Stomach (tissue), 8 donors: ENCODE measurements at regions not wholly inside any gene's neighbourhood (a gene's known extent, or its start where the extent isn't known, plus 50 kb on each side); places are given as distances from the start of the nearest gene placed in this dataset.

ENCODE experiments used
- DNase-seq, 2 donors: peaks; one replicate each; pipeline versions ENCODE4 v3.0.0 to v3.0.0-alpha.2; 2013 to 2019
- H3K27ac ChIP-seq, 5 donors: fragments of 200-600 bp in 4 of 5; sonication (generic) in 4 of 5; one replicate each; pipeline ENCODE4 v1.5.1; 2013 to 2019; ENCODE audit warnings: mild to moderate bottlenecking in 1 of 5, moderate library complexity in 1 of 5
- H3K27me3 ChIP-seq, 3 donors: fragments of 200-600 bp; sonication (generic); one replicate each; pipeline ENCODE4 v1.5.1; 2017 to 2019; ENCODE audit warnings: mixed run types in 1 of 3
- H3K36me3 ChIP-seq, 4 donors: fragments of 200-600 bp; sonication (generic); 1 replicate in 3 of 4; 2 replicates in 1 of 4; pipeline ENCODE4 v1.5.1; 2016 to 2019
- H3K4me1 ChIP-seq, 4 donors: fragments of 200-600 bp; sonication (generic); one replicate each; pipeline ENCODE4 v1.5.1; 2016 to 2019
- H3K4me3 ChIP-seq, 4 donors: fragments of 200-600 bp; sonication (generic) in 3 of 4; one replicate each; pipeline ENCODE4 v1.5.1; 2016 to 2019; ENCODE audit warnings: mild to moderate bottlenecking in 1 of 4
- H3K9me3 ChIP-seq, 4 donors: fragments of 200-600 bp; sonication (generic); one replicate each; pipeline ENCODE4 v1.5.1; 2016 to 2019
- CTCF ChIP-seq, 7 experiments: fragments of 450-650 bp in 4 of 7; fragments of 200-600 bp in 3 of 7; sonication (generic) in 3 of 7; IDR thresholded peaks; one replicate each; pipeline ENCODE4 v1.5.1; 2016 to 2019; ENCODE audit warnings: antibody characterized with exemption in 7 of 7, control low read depth in 2 of 7, mild to moderate bottlenecking in 1 of 7
- EP300 ChIP-seq: sonication (generic); formaldehyde crosslinking; IDR thresholded peaks from one replicate; pipeline ENCODE4 v1.6.1; 2017; ENCODE audit warnings: antibody characterized with exemption
- POLR2A ChIP-seq, 4 donors: fragments of 450-650 bp; IDR thresholded peaks; one replicate each; pipeline ENCODE4 v1.6.1; 2016; ENCODE audit warnings: antibody characterized with exemption in 4 of 4, control low read depth in 2 of 4, mild to moderate bottlenecking in 1 of 4, moderate library complexity in 1 of 4
- POLR2AphosphoS5 ChIP-seq, 3 donors: sonication (generic); formaldehyde crosslinking; IDR thresholded peaks; one replicate each; pipeline ENCODE4 v1.6.1; 2016; ENCODE audit warnings: antibody characterized with exemption in 3 of 3
- WGBS, 5 donors: extraction: QIAGEN DNeasy Blood & Tissue Kit in 3 of 5; methylation state at CpG; one replicate each; pipeline versions ENCODE4 v1.1.5 to v1.1.7; 2013 to 2018; 5-methylcytosine and 5-hydroxymethylcytosine counted together
- intact Hi-C: fragments of 100-400 bp; cut with DNase I; formaldehyde crosslinking; loops from one replicate; pipeline ENCODE4 v1.15.1; 2023; ENCODE audit warnings: low total_unique reads
- donor health status: healthy with polysubstance abuse.
- donor health status: Bipolar disorder and iron deficiency.
- donor health status: healthy.

DNA sequence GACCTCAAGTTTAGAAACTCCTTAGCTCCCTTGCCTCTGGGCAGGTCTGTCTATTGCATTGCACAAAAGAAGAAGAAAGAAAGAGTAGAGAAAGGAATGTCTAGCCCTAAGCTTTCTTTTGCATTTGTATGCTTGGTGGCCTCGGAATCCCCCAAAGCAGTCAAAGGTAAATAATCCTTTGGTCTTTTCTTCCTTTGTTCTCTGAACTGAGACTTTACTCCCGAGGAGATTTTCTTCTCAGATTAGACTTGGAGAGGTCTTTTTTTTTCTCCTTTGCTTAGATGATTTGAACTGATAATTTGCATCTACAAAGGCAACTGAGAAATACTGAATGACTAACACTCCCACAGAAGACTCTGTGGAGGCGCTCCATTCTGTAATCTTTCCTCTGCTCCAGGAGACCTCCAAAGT, 93.2 kb downstream of the AKR1D1 start:
- peaks cover 5 to 20% (median 11%) of the 10 kb centered on the region in 4 donors for H3K9me3 ChIP-seq
- H3K4me1 ChIP-seq, result no peaks in the 10 kb centered on the region
- no peak for DNase-seq
- no peaks in the 10 kb centered on the region for H3K36me3 ChIP-seq
- TF ChIP-seq EP300 (no peak), POLR2A (IDR thresholded peaks at IDR 0.05) (no peak), POLR2AphosphoS5 (IDR thresholded peaks at IDR 0.05) (no peak), CTCF (IDR thresholded peaks at IDR 0.05) (no peak)
- no peak overlapping the region for H3K4me3 ChIP-seq
- 53 to 58% (median 53%) methylated on average over 3 of the region's 3 CpGs for WGBS, 5 donors
- no peaks in the 10 kb centered on the region for H3K27me3 ChIP-seq
- intact Hi-C loops, result no loop called here
- no peak overlapping the region for H3K27ac ChIP-seq

DNA sequence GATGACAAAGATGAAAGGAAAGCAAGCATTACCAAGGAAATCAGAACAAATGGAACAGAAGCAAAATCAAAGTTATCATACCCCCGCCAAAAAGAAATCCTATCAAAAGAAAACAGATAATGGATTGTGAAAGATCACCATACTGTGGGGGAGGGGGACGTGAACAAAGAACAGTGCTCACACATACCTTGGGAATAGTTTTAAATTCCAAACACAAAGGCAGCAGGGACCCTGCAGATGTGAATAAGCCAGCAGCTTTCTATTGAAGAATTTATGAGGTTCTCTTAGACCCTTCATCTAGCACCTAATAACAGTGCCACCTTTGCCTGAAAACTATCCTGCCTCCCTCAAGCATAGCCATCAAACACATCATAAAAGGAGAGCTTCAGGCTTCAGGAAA, 94.0 kb downstream of the AKR1D1 start:
- Histone ChIP-seq H3K27me3 (no peaks in the 10 kb centered on the region), H3K36me3 (no peaks in the 10 kb centered on the region), H3K9me3 (peaks cover 0 to 17% (median 6%) of the 10 kb centered on the region in 4 donors), H3K4me1 (no peaks in the 10 kb centered on the region), H3K27ac (no peak overlapping the region), H3K4me3 (no peak overlapping the region)
- intact Hi-C loops, result no loop called here
- TF ChIP-seq POLR2AphosphoS5 (IDR thresholded peaks at IDR 0.05) (no peak), CTCF (IDR thresholded peaks at IDR 0.05) (no peak), POLR2A (IDR thresholded peaks at IDR 0.05) (no peak), EP300 (no peak)
- 41 to 56% (median 54%) methylated on average over 2 of the region's 2 CpGs for WGBS, 5 donors
- no peak for DNase-seq

GRCh38 chr7:138170959-138171703, 94.9 kb downstream of the AKR1D1 start:
- H3K27me3 ChIP-seq, result no peaks in the 10 kb centered on the region
- intact Hi-C loops, result no loop called here
- no peak overlapping the region for H3K4me3 ChIP-seq
- DNase-seq, result no peak
- H3K36me3 ChIP-seq, result no peaks in the 10 kb centered on the region
- no peak overlapping the region for H3K27ac ChIP-seq
- 74 to 83% (median 75%) methylated on average over 7 of the region's 7 CpGs for WGBS, 5 donors
- H3K4me1 ChIP-seq, result no peaks in the 10 kb centered on the region
- TF ChIP-seq CTCF (IDR thresholded peaks at IDR 0.05), result no peak
- peaks cover 0 to 12% (median 3%) of the 10 kb centered on the region in 4 donors for H3K9me3 ChIP-seq

- no peak overlapping the region for H3K4me3 ChIP-seq
- WGBS, 5 donors, result 77 to 94% (median 90%) methylated on average over 3 of the region's 3 CpGs
- H3K27ac ChIP-seq, result no peak overlapping the region
- H3K4me1 ChIP-seq, result no peaks in the 10 kb centered on the region
- intact Hi-C loops, result no loop called here
- TF ChIP-seq CTCF (IDR thresholded peaks at IDR 0.05), result no peak
- TF ChIP-seq POLR2AphosphoS5 (IDR thresholded peaks at IDR 0.05), result no peak
- no peak for TF ChIP-seq POLR2A (IDR thresholded peaks at IDR 0.05)
- TF ChIP-seq EP300, result no peak
- no peaks in the 10 kb centered on the region for H3K36me3 ChIP-seq
- no peaks in the 10 kb centered on the region for H3K27me3 ChIP-seq
- DNase-seq, result no peak
- H3K9me3 ChIP-seq, result peaks cover 0 to 12% (median 3%) of the 10 kb centered on the region in 4 donors
Measured at GRCh38 chr7:138173548-138173947, 97.3 kb downstream of the AKR1D1 start.
